ENCODE measurements at regions not wholly inside any gene's neighbourhood (a gene's known extent, or its start where the extent isn't known, plus 50 kb on each side); places are given as distances from the start of the nearest gene placed in this dataset.
A peak's percentile ranks its signal among the peaks of the same experiment; 100 is the strongest.
"Not testable (repeated sequence)": the region's sequence is repeated elsewhere in the genome, so short reads cannot be mapped to it uniquely, and the experiment has no call there.

DNA sequence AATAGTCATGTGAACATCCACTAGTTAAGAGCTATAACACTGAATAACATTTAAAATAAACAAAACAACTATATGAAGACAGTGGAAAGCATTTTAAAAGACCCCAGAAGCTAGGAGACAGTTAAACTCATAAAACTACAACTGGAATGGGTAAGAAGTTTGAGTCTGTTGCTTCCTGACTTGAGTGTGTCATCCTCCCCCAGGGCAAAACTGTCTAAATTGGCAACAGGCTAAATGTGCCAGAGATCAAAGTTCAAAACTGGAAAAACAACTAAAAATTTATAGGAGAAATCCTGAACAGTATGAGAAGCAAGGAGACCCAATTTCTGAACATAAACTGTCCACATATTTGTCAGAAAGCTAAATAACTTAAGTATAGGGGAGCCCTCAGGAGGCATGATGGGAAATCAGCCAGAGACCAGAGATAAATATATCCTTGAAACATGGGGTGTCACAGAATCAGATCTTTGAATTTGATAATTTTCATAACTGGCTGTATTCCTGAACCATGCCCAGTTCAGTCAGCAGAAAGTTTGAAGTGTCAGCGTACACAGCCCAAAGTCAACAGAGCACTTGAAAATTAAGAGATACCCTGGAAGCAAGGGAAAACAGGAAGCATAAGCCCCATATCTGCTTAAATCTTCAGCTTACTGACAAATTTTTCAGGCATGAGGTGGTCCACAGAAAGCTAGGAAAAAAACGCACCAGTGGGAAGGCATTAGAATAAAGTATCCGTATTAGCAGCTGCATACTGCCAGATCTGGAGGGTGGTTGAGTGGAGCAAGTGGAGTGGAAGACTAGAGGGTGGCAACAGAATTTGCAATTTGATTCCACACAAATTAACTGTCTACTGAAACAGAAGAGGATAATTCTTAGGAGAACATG, 516.1 kb upstream of the MAN1A1 start:
- no peak for DNase-seq

DNA sequence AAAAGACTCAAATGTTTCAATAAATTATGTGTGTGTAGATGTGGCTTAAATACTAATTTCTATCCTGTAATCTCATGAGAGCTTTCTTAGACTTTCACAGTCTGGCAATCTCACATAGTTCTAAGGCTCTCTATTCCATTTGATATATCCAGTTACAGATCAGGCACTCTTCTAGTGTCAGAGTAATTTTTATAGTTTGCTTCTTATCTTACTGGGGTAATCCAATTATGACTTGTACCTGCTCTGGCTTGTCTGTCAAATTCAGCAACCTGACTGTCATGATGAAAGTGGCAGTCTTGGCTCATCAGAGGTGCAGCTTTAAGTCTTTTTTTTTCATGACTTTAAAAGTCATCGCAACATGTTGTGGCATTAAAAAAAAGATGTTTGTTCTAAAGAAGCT, 513.2 kb upstream of the MAN1A1 start:
- no peak for DNase-seq

DNA sequence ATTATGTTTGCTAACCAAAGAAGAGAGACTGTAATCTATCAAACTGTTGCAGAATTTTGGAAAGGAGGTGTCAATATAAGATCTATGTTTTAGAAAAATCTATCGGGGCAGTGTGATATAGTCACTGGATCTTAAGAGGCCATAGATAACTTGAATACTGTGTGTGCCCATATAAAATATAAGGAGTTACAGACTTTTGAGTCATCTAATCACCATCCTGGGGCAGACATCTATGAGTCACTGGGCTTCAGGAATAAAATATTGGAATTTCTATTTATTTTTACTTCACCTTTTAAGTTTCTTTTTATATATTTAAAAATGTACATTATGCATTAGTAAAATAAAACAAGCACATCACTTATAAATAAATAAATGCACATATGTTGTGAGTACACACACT, 509.3 kb upstream of the MAN1A1 start:
- no peak for DNase-seq

DNA sequence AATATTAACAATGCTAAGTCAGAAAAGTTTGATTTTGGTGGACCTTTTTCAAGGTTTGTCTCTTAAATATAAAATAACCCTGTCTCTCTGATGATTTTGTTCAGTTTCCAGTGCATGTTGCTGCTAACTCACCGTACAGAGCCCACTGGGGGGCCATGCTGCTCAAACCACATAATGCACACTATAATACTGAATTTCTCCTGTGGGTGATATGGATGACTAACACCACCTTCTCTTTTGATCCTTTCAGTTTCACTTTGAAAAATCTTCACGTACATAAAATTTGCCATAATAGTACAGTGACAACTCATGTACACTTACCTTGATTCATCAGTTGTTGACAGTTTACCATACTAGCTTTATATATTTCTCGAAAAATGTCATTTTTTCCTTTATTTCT, 506.6 kb upstream of the MAN1A1 start:
- DNase-seq, result peak; percentile 62

DNA sequence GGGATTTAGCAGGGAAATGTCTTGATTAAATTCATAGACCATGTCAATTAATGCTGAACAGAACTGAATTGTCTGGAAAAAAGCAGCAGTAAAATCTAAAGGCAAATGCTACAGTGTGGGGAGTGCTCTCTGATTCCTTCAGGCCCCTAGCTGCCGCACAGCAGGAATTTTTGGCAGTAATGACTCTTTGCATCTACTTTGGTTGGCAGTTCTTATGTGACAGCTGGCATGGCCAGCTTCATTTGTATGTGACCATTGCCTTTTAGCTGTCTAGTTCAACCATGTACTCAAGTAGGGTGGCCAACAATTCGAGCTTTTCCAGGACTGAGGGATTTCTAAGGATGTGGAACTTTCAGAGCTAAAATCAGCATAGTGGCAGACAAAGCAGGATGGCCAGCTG, 499.1 kb upstream of the MAN1A1 start:
- no peak for DNase-seq

DNA sequence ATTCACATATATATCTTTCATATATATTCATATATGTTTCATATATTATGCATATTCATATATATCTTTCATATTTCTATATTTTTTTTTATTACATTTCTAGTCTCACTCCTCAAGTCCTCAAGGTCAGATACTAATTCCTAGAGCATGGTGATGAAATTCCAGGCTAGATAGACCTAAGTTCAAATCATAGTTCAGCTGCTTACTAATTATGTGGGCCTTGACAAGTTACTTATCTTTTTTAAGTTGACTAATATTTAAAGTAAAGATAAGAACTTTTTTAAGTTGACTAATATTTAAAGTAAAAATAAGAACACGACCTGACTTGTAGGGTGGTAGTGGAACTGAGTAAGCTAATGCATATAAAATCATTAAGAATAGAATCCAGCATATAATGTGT, 495.6 kb upstream of the MAN1A1 start:
- no peak for DNase-seq

DNA sequence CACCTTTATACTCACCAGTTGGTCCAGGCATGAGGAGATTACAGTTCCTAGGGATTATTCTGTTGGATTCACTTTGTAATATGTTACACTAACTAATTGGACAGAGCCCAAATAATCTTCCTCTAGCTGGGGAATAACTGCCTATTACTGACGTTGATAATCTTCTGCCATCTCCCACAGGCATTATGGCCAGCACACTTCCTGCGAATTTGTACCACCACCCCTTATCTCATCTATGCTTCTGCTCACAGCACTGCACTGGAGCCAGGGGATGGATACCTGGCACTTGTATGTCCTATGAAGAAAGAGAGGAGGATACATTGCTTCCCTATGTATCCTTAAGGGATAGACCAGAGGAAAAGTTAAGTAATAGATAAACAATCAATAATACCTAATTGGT, 494.8 kb upstream of the MAN1A1 start:
- DNase-seq, result no peak

DNA sequence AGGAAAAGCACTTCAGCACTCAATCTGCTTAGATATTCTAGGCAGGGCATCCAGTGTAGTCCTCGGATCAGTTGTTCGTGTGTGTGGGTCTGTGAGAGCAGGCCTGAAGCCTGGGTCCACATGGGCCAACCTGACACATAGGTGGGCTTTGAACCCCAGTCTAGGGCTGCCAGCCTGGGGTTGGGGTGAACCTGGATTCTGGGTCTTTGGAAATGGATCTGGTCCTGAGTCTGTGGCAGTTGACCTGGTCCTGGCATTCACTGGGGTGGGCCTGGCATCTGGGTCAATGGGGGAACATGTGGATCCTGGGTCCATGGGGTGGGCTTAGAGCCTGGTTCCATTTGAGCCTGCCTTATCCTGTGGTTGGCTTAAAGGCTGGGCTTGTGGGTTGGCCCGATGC, 492.6 kb upstream of the MAN1A1 start:
- DNase-seq, result no peak

DNA sequence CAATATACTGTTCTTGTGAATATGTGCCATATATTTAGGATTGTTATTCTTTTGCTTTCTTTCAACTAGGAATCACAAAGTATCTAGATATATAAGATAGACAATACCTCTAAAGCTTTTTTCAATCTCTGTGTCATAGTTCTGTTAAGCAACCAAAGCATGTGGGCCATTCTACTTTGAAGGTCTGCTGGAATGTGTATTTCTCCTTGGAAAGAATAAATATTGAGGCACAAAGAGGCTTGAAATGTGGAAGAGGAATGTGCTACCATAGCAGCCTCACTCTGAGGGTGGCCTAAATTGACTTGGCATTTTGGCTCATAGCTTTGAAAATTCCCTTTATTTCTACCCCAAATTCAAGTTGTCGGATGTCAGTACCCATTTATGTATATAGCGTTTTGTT, 488.5 kb upstream of the MAN1A1 start:
- no peak for DNase-seq

DNA sequence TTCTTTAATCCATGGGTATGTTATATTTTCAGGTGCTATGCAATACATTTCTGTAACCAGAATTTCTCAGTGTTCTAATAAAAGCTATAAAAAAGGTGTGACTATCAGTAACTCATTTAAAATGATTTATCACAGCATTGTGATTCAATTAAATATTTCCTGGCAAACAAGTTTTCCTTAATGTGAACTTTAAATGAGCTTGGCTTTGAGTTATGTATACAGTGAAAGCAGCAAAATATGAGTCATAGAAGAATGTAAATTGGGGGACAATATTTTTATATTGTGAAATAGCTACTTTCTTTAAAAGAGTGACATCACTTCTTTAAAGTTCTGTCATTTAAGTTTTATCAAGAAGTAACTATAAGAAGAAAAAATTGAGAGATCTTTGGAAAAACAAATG, 484.9 kb upstream of the MAN1A1 start:
- no peak for DNase-seq

DNA sequence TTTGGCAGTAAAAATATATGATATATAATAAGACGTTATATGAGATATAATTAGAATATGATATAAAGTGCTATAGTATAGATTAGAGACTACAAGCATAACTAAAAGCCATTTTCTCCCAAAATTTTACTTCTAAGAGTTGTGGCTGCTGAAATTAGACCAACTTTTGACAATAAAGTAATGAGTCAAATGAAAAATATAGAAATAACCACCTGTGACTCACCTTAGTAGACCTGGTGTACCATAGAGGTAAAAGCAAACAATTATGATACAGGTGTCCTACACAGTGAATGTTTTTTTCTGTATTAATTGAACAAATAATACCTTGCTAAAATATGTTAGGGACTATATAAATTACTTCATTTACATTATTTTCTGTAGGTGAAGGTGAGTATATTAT, 482.9 kb upstream of the MAN1A1 start:
- DNase-seq, result no peak

DNA sequence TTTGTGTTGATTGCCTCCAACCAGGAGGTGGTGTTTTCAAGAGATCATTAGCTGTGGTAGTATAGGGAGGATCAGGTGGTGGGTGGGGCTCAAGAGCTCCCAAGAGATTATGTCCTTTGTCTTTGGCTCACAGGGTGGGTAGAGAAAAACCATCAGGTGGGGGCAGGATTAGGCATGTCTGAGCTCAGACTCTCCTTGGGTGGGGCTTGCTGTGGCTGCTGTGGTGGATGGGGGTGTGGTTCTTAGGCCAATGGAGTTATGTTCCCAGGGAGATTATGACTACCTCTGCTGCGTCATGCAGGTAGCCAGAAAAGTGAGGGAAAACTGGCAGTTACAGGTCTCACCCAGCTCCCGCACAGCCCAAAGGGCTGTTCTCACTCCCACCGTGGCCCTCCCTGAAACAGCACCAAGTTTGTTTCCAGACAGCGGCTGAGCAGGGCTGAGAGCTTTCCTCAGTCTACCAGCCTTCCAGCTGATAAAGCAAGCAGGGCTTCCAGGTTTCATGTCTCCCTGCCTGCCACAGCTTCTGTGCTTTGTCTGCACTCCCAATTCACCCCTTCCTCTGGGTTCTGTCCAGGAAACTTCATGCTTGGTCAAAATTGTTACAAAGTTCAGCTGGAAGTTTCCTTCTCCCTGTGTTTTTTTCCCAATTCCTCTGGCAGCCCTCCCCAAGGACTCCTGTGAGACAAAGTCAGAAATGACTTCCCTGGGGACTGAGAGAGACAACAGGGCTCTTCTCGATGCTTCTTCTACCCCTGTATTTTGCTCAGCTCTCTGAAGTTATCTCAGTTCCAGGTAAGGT, 481.1 kb upstream of the MAN1A1 start:
- DNase-seq, result no peak

DNA sequence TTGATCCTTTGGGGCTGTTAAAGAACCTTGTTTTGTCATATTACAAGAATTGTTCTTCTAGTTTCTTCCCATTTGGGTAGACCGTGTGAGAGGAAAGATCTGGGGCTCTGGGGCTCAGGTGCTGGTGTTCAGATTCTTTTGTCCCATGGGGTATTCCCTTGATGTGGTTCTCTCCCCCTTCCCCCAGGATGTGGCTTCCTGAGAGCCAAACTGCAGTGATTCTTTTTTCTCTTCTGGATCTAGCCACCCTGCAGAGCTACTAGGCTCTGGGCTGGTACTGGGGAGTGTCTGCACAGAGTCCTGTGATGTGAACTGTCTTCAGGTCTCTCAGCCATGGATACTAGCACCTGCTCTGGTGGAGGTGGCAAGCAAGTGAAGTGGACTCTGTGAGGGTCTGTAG, 480.5 kb upstream of the MAN1A1 start:
- DNase-seq, result no peak

DNA sequence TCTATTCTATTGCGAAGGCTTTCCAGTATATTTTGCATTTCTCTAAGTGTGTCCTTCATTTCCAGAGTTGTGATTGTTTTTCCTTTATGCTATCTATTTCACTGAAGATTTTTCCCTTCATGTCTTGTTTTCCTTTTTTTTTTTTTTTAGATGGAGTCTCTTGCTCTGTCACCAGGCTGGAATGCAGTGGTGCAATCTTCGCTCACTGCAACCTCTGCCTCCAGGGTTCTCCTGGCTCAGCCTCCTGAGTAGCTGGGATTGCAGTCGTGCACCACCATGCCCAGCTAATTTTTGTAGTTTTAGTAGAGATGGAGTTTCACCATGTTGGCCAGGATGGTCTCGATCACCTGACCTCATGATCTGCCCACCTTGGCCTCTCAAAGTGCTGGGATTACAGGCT, 479.9 kb upstream of the MAN1A1 start:
- DNase-seq, result not testable (repeated sequence)

DNA sequence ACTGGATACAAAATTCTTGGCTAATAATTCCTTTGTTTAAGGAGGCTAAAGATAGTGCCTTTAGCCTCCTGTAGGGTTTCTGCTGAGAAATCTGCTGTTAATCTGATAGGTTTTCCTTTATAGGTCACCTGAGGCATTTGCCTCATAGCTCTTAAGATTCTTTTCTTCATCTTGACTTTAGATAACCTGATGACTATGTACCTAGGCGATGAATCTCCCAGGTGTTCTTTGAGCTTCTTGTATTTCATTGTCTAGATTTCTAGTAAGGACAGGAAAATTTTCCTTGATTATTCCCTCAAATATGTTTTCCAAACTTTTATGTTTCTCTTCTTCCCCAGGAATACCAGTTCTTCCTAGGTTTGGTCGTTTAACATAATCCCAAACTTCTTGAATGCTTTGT, 479.4 kb upstream of the MAN1A1 start:
- DNase-seq, result no peak

DNA sequence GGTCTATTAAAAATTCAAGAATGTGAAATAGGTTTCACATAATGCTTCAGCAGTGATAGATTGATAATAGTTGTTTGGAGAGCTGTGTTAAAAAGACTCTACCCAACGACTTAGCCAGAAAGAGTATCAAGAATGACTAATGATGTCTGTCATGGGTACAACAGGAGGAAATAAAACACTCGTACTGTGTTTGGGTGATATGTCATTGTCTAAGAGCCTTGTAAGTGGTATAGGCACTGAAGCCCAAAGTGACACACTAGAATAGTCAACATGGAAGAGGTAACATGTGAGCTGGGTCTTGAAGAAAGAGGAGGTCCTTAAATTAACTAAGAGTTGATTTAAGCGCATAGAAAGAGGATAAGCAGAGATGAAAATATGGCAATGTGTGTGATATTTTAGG, 471.8 kb upstream of the MAN1A1 start:
- no peak for DNase-seq

DNA sequence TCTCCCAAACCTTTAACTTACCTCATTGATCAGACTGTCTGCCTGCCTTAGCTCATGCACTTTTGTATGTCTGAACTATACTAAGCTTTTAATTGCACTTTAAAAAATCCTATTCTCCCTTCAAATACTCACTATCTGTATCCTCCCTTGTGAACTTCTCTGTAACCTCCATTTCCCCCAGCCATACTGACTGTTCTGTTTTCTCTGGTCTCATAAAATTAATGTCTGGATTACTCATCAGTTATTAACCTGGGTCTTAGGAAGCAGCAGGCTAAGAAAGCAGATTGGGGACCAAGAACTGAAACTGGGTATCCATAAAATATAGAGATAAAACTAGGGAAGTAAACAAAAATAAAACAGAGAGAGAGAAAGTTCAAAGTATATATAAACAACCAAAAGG, 469.3 kb upstream of the MAN1A1 start:
- no peak for DNase-seq

DNA sequence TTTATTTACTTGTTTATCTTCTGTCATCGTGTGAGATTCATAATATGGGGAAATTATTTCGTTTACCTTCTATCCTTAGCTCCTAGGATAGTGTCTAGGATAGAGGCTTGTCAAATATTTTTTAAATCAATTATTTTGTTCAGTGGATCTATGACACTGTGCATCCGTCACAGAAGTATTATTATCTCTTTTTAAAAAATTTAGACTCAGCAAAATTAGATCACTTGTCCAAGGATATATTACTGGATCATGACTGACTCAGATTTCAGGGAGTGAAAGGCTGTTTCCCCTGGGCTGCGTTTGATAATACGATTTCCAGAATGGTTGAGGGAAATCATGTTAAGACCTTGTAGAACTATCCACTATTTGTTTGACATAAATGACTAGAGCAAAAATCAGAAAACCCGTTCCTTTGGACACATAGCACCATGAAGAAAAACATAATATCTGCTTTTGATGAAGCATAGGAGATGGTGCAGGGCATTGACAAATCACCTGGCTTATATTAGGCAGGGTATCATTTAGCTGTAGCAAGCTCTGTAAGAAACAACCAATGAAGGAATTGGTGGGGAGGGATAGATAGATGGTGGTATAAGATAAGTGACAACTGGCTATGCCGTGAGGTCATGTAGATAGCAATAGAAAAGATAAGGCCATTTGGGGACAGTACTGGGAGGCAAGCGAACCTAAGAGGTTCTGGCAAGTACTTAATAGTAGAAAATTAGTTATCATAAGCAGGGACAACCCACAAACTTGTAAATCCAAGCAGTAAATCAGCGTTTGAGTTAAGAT, 465.2 kb upstream of the MAN1A1 start:
- no peak for DNase-seq

DNA sequence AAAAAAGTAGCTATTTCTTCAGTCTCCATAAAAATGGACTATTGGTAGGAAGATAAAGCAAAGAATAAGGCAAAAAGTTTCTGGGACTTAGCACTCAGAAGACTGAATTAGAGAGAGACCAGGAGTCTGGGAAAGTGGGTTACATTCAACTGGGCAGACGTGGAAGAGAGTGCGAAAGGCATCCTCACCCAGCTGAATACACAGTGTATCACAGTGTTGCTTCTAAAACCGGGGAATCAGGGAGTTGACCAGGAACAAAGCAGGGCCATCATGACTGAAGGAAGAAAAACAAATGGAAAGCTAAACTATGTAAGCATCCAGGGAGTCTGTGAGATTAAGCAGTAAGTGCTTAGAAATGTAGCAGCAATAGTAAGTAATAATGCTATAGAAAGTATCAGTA, 452.9 kb upstream of the MAN1A1 start:
- DNase-seq, result no peak

DNA sequence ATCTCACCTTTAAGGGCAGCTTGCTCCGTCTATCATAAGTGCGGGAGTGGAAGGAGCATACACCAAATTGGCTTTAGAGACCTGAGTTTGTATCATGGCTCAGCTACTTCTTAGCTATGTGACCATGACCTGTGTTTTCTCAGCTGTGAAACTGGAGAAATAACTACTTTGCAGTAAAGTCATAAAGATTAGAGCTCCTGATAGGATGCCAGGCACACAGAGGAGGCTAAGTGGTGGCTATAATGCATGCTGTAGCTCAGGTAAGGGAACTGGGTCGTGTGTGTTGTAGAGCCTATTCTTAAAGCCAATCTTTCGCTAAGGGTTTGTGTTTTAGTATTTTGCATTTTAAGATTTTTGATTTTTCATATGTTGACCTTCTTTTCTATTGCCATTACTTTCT, 451.5 kb upstream of the MAN1A1 start:
- no peak for DNase-seq

DNA sequence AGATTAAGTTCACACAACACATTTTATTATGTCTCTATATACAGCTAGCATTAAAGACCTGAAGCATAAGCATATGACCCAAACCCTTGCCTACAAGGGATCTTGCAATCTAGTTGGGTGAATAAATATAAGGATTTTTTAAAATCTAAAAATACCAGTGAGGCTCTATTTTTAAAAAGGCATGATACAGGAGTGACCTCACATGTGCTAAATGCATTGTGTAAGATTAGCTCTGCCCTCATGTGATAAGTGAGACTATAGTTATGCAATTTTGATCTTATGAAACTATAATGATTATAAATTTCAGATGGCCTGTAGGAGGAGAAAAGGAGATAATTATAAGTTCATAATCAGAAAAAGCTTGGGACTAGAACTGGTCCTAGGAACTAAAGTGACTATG, 451.0 kb upstream of the MAN1A1 start:
- DNase-seq, result no peak

DNA sequence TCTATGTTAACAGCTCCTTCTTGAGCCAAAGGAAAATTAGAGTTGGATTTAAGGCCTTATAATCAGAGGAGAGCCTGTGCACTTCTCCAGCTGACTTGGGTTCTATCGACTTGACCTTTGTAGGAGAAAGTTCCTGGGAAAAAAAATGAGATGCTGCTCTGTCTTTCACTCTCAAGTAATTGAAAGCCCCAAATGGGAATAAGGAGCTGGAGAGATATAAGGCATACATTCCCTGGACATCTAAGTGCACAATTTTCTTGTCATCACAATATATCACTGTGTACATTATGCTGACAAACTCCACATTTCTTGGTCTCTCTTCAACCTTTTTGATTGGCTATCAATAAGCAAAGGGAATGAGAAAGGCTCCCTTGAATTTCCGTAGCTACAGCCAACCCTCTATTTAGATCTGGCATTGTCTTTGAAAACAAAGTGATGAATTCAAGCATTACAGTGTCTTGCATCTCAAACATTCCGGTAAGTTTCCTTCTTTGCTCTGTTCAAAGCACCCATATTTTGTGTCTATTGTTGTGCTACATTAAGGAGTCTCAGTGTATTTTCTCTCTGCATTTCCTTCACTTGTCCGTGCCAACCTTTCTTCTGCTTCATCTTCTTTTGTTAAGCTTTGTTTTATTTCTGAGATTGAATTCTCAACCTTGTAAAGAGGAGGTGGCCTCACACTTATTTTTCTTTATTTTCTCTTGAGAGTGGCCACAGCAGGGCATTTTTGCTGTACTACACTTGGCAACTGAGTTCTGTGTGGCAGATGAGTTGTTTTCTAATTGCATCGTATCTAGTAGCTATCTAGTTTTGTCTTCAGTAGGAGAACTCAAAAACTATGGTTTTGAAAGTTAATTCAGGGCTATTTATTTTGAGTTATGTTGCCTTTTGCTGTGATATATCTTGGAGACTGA, 450.3 kb upstream of the MAN1A1 start:
- DNase-seq, result no peak

DNA sequence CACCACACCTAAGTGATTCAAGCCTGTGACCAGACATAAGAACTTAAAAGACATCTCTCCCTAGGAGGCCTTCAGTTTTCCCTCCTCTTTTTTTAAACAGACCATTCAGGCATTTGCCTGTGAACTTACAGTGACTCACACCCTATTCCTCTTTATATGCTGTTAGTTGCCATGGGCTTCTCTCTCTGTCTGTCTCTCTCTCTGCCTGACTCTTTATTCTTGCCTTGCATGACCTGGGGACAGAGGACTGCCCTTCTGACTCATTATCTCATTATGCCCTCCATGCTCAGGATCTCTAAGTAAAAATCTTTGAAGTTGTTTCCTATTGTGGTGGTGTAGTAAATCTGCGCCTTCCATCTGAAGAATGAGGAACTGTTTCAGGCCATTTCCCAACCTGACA, 442.2 kb upstream of the MAN1A1 start:
- DNase-seq, result no peak

Data from activated effector memory CD4-positive, alpha-beta T cell treated with anti-CD3 and anti-CD28 coated beads, Interleukin-2, amount 50 U/mL, for 16 hours (primary cell).